Neuronal stem cell (in vitro differentiated cells): ENCODE measurements at regions not wholly inside any gene's neighbourhood (a gene's known extent, or its start where the extent isn't known, plus 50 kb on each side); places are given as distances from the start of the nearest gene placed in this dataset.

Source experiments
- DNase-seq: peaks from one replicate; pipeline ENCODE4 v3.0.0-alpha.2; 2013; ENCODE audit warnings: low spot score
- H2AFZ ChIP-seq: one replicate; pipeline ENCODE4 v1.6.1; 2013; ENCODE audit warnings: mild to moderate bottlenecking, low read length, inconsistent platforms
- H2AK5ac ChIP-seq: 2 replicates; pipeline ENCODE4 v1.6.1; 2013; ENCODE audit warnings: low read depth, mild to moderate bottlenecking, inconsistent platforms, low read length, moderate library complexity, mixed read lengths
- H2BK120ac ChIP-seq: 2 replicates; pipeline ENCODE4 v1.6.1; 2013; ENCODE audit warnings: low read depth, mild to moderate bottlenecking, inconsistent platforms, low read length, moderate library complexity, mixed read lengths
- H2BK12ac ChIP-seq: one replicate; pipeline ENCODE4 v1.6.1; 2013; ENCODE audit warnings: low read length, inconsistent platforms
- H2BK15ac ChIP-seq: 2 replicates; pipeline ENCODE4 v1.6.1; 2013; ENCODE audit warnings: mild to moderate bottlenecking, low read length, inconsistent platforms, mixed read lengths
- H2BK5ac ChIP-seq: one replicate; pipeline ENCODE4 v1.6.1; 2013; ENCODE audit warnings: inconsistent platforms, mild to moderate bottlenecking, low read length, moderate library complexity
- H3K14ac ChIP-seq: one replicate; pipeline ENCODE4 v1.6.1; 2013; ENCODE audit warnings: low read length, inconsistent platforms
- H3K18ac ChIP-seq: 2 replicates; pipeline ENCODE4 v1.6.1; 2013; ENCODE audit warnings: low read length, inconsistent platforms
- H3K23ac ChIP-seq: 2 replicates; pipeline ENCODE4 v1.6.1; 2013; ENCODE audit warnings: low read depth, mild to moderate bottlenecking, mixed read lengths, low read length, inconsistent platforms; ENCODE audit not compliant: poor library complexity
- H3K27ac ChIP-seq: replicated peaks from 3 replicates; pipeline ENCODE4 v1.5.1; 2013; ENCODE audit warnings: low read length, inconsistent platforms
- H3K27me3 ChIP-seq, 3 experiments: 2 replicates each; pipeline ENCODE4 v1.6.1; 2013; ENCODE audit warnings: low read length in 3 of 3, mild to moderate bottlenecking in 2 of 3, inconsistent platforms in 1 of 3, low read depth in 1 of 3, mixed read lengths in 1 of 3, moderate library complexity in 1 of 3; ENCODE audit not compliant: control insufficient read depth in 3 of 3, insufficient read depth in 3 of 3
- H3K36me3 ChIP-seq, 2 donors: replicated peaks in 1 of 2; 2 replicates each; pipeline ENCODE4 v1.6.1; 2013; ENCODE audit warnings: low read length in 2 of 2; ENCODE audit not compliant: control insufficient read depth in 2 of 2, insufficient read depth in 2 of 2
- H3K4ac ChIP-seq: 2 replicates; pipeline ENCODE4 v1.6.1; 2013; ENCODE audit warnings: inconsistent platforms, mild to moderate bottlenecking, low read length, moderate library complexity
- H3K4me1 ChIP-seq, 2 donors: 1 replicate in 1 of 2; 2 replicates in 1 of 2; pipeline ENCODE4 v1.6.1; 2013; ENCODE audit warnings: low read length in 2 of 2, low read depth in 1 of 2; ENCODE audit not compliant: control insufficient read depth in 2 of 2, insufficient read depth in 1 of 2
- H3K4me2 ChIP-seq: one replicate; pipeline ENCODE4 v1.6.1; 2013; ENCODE audit warnings: mild to moderate bottlenecking, low read length, inconsistent platforms; ENCODE audit not compliant: insufficient read depth, poor library complexity, severe bottlenecking
- H3K4me3 ChIP-seq, 2 donors: 2 replicates each; pipeline ENCODE4 v1.5.1; 2013; ENCODE audit warnings: low read length in 2 of 2, mild to moderate bottlenecking in 2 of 2, inconsistent platforms in 1 of 2, moderate library complexity in 1 of 2
- H3K79me1 ChIP-seq: one replicate; pipeline ENCODE4 v1.6.1; 2013; ENCODE audit warnings: low read depth, mild to moderate bottlenecking, inconsistent platforms, low read length, moderate library complexity
- H3K9ac ChIP-seq: one replicate; pipeline ENCODE4 v1.6.1; 2013; ENCODE audit warnings: mild to moderate bottlenecking, low read depth, low read length, inconsistent platforms; ENCODE audit not compliant: poor library complexity
- H3K9me3 ChIP-seq, 2 donors: replicated peaks in 1 of 2; 2 replicates each; pipeline versions ENCODE3 to v1.6.1; 2013; ENCODE audit warnings: low read length in 2 of 2, mild to moderate bottlenecking in 2 of 2, inconsistent platforms in 1 of 2, low read depth in 1 of 2, mixed read lengths in 1 of 2, moderate library complexity in 1 of 2; ENCODE audit not compliant: control insufficient read depth in 2 of 2, insufficient read depth in 1 of 2
- H4K8ac ChIP-seq: one replicate; pipeline ENCODE4 v1.6.1; 2013; ENCODE audit warnings: low read depth, mild to moderate bottlenecking, inconsistent platforms, low read length, moderate library complexity
- H4K91ac ChIP-seq: one replicate; pipeline ENCODE4 v1.6.1; 2013; ENCODE audit warnings: low read length, low read depth, mild to moderate bottlenecking, inconsistent platforms; ENCODE audit not compliant: poor library complexity
- WGBS, 2 donors: extraction: QIAGEN DNeasy Blood & Tissue Kit; methylation state at CpG; one replicate each; pipeline ENCODE4 v1.1.7; 2013; ENCODE audit warnings: missing lambda C conversion rate in 2 of 2, mixed read lengths in 1 of 2; ENCODE audit not compliant: insufficient read length in 2 of 2, insufficient replicate concordance in 1 of 2; ENCODE audit errors: extremely low coverage in 2 of 2; 5-methylcytosine and 5-hydroxymethylcytosine counted together

DNA sequence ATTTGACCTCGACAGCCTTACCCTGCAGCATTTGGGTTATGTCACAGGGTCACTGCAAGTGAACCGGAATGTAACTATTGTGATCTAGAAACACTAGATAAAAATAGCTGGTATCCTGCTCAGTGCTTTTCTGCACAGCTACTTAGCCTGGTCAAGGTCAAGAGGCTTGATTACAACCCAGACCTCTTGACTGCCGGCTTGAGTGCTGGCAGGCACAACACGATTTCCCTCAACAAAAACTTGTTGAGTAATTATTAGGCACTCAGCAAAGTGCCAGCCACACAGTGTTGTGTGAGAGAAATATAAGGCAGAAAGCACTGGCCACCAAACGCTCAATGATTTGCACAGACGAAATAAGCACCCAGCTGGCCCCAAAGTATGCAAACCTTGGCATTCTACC, 156.7 kb downstream of the NUAK1 start:
- H2BK5ac ChIP-seq = no peak overlapping the region

GRCh38 chr12:105983622-105984320, 155.0 kb downstream of the NUAK1 start:
- no CpG with 5 or more reads among the region's 7 CpGs for WGBS, 2 donors
- no peak overlapping the region for H3K9ac ChIP-seq
- no peak overlapping the region for H2BK120ac ChIP-seq
- no peak overlapping the region for H3K4me2 ChIP-seq
- no peak overlapping the region for H3K18ac ChIP-seq
- H3K27ac ChIP-seq = no peak overlapping the region
- H3K4me1 ChIP-seq = peaks cover 8 to 32% of the 10 kb centered on the region in 2 donors
- no peaks in the 10 kb centered on the region for H3K36me3 ChIP-seq
- no peaks in the 10 kb centered on the region for H3K79me1 ChIP-seq
- no peak overlapping the region for H2BK15ac ChIP-seq
- no peak overlapping the region for H4K91ac ChIP-seq
- no peak overlapping the region for H2BK5ac ChIP-seq
- no peak for DNase-seq
- no peak overlapping the region for H4K8ac ChIP-seq
- no peak overlapping the region for H2BK12ac ChIP-seq
- peaks cover 0 to 6% of the 10 kb centered on the region in 2 donors for H3K9me3 ChIP-seq
- no peaks in the 10 kb centered on the region for H3K27me3 ChIP-seq
- H2AK5ac ChIP-seq = no peak overlapping the region
- H3K4me3 ChIP-seq = no peak overlapping the region
- H3K23ac ChIP-seq = no peak overlapping the region
- H3K4ac ChIP-seq = no peak overlapping the region
- no peak overlapping the region for H2AFZ ChIP-seq
- H3K14ac ChIP-seq = no peak overlapping the region

More for the DNA sequence above, 156.7 kb downstream of the NUAK1 start:
- peaks cover 0 to 6% of the 10 kb centered on the region in 2 donors for H3K9me3 ChIP-seq
- H2AK5ac ChIP-seq = no peak overlapping the region
- no peak overlapping the region for H3K4me2 ChIP-seq
- no peak for DNase-seq
- no peaks in the 10 kb centered on the region for H3K36me3 ChIP-seq
- no peak overlapping the region for H2AFZ ChIP-seq
- peaks cover 13 to 45% of the 10 kb centered on the region in 2 donors for H3K4me1 ChIP-seq
- H3K27me3 ChIP-seq = no peaks in the 10 kb centered on the region
- no peaks in the 10 kb centered on the region for H3K79me1 ChIP-seq
- H3K4ac ChIP-seq = no peak overlapping the region
- no peak overlapping the region for H4K8ac ChIP-seq
- no peak overlapping the region for H3K23ac ChIP-seq
- no peak overlapping the region for H3K18ac ChIP-seq
- H3K27ac ChIP-seq = no peak overlapping the region
- H4K91ac ChIP-seq = no peak overlapping the region
- H2BK15ac ChIP-seq = no peak overlapping the region
- no peak overlapping the region for H2BK12ac ChIP-seq
- H3K9ac ChIP-seq = no peak overlapping the region
- H3K14ac ChIP-seq = no peak overlapping the region
- no CpG with 5 or more reads among the region's 6 CpGs for WGBS, 2 donors
- H3K4me3 ChIP-seq = no peak overlapping the region
- no peak overlapping the region for H2BK120ac ChIP-seq

DNA sequence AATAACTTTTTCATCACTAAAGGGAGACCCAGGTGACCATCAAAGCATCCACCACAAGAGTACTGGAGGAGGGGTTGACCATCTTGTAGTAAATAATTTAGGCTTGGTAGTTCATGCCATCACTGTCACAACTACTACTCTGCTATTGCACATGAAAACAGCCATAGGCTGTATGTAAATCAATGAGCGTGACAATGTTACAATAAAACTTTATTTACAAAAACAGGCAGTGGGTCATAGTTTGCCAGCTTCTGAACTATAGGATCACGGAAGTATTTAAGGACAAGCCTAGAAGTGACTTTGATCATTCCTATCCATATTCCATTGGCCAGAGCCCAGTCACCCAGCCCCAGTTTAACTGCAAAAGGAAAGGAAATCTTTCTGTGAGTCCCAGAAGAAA, 153.4 kb downstream of the NUAK1 start:
- Histone ChIP-seq H2AK5ac (no peak overlapping the region), H3K23ac (no peak overlapping the region), H3K9me3 (peaks cover 0 to 6% of the 10 kb centered on the region in 2 donors), H3K18ac (no peak overlapping the region), H3K4me3 (no peak overlapping the region), H2BK5ac (no peak overlapping the region), H2BK120ac (no peak overlapping the region), H3K4ac (no peak overlapping the region), H3K36me3 (no peaks in the 10 kb centered on the region), H3K27ac (no peak overlapping the region), H2AFZ (no peak overlapping the region), H3K9ac (no peak overlapping the region), H3K14ac (no peak overlapping the region), H4K8ac (no peak overlapping the region), H3K27me3 (no peaks in the 10 kb centered on the region), H2BK12ac (no peak overlapping the region), H3K79me1 (no peaks in the 10 kb centered on the region), H2BK15ac (no peak overlapping the region), H3K4me1 (peaks cover 6 to 16% of the 10 kb centered on the region in 2 donors), H4K91ac (no peak overlapping the region), H3K4me2 (no peak overlapping the region)
- no CpG with 5 or more reads among the region's 2 CpGs for WGBS, 2 donors
- DNase-seq = no peak

DNA sequence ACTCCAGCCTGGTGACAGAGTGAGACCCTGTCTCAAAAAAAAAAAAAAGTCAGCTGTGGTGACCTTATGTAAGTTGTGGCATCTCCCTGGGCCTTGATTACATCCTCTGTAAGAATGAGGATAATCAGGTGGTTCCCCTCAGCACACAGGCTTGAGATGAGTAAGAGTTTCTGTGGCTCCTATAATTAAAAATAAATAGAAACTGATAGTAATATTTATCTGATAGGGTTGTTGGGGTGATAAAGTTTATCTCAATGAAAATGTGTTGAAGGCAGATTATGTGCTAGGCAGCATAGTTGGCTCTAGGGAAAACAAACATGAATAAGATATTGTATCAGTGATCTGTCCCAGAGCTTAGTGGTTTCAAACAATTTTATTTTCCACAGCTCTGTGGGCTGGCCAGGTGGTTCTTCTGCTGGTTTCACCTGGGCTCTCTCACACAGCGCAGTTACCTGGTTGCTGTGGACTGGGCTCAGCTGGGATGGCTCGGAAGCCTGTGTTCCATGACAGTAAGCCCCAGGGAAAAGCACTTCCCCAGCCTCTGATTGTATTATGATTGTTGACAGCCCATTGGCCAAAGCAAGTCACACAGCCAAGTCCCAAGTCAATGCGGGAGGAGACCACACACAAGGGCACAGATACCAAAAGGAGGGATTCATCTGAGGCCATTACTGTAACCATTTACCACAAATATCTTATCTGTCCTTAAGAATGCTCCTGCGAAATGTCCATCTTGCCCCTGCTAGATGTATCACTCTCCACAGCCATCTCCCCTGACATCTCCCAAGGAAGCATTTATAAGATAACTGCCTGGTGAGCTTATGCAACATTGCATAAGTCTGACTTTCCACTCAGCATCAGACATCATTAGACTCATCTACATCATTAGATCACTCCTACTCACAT, 151.7 kb downstream of the NUAK1 start:
- Histone ChIP-seq H3K14ac (no peak overlapping the region), H3K18ac (no peak overlapping the region), H4K8ac (no peak overlapping the region), H3K23ac (no peak overlapping the region), H3K36me3 (no peaks in the 10 kb centered on the region), H3K4ac (no peak overlapping the region), H3K4me2 (no peak overlapping the region), H2BK12ac (no peak overlapping the region), H3K4me3 (no peak overlapping the region), H2AFZ (no peak overlapping the region), H2BK15ac (no peak overlapping the region), H3K79me1 (no peaks in the 10 kb centered on the region), H3K9me3 (peaks cover 0 to 6% of the 10 kb centered on the region in 2 donors), H2BK5ac (no peak overlapping the region), H3K4me1 (peaks cover 0 to 3% of the 10 kb centered on the region in 2 donors), H3K9ac (no peak overlapping the region), H2AK5ac (no peak overlapping the region), H4K91ac (no peak overlapping the region), H3K27ac (no peak overlapping the region), H3K27me3 (no peaks in the 10 kb centered on the region), H2BK120ac (no peak overlapping the region)
- WGBS, 2 donors = no CpG with 5 or more reads among the region's 4 CpGs
- DNase-seq = no peak
